HG03196 (cell line): ENCODE measurements at regions not wholly inside any gene's neighbourhood (a gene's known extent, or its start where the extent isn't known, plus 50 kb on each side); places are given as distances from the start of the nearest gene placed in this dataset.

ENCODE experiments used
- ATAC-seq: cut with Tn5 transposase; IDR thresholded peaks from one replicate; pipeline ENCODE4 v1.9.1; 2021; ENCODE audit not compliant: unreplicated experiment

GRCh38 chr15:39320886-39321285 is 260.0 kb upstream of the THBS1 start:
- no peak for ATAC-seq

GRCh38 chr15:39321977-39322376 is 258.9 kb upstream of the THBS1 start:
- no peak for ATAC-seq

GRCh38 chr15:39323157-39323556 is 257.7 kb upstream of the THBS1 start:
- ATAC-seq: no peak

GRCh38 chr15:39323706-39324105 is 257.2 kb upstream of the THBS1 start:
- ATAC-seq: no peak

GRCh38 chr15:39326306-39326975 is 254.4 kb upstream of the THBS1 start:
- ATAC-seq: no peak

GRCh38 chr15:39327005-39327730 is 253.7 kb upstream of the THBS1 start:
- ATAC-seq: no peak

GRCh38 chr15:39330061-39330460 is 250.8 kb upstream of the THBS1 start:
- no peak for ATAC-seq

GRCh38 chr15:39331584-39331983 is 249.3 kb upstream of the THBS1 start:
- no peak for ATAC-seq

GRCh38 chr15:39332846-39333245 is 248.0 kb upstream of the THBS1 start:
- ATAC-seq: no peak

GRCh38 chr15:39333393-39333792 is 247.5 kb upstream of the THBS1 start:
- no peak for ATAC-seq

GRCh38 chr15:39333896-39334295 is 247.0 kb upstream of the THBS1 start:
- ATAC-seq: no peak

- ATAC-seq: no peak
Measured at GRCh38 chr15:39336926-39337325, 244.0 kb upstream of the THBS1 start.

- no peak for ATAC-seq
Measured at GRCh38 chr15:39338251-39338650, 242.6 kb upstream of the THBS1 start.

- no peak for ATAC-seq
Measured at GRCh38 chr15:39340903-39341645, 239.8 kb upstream of the THBS1 start.

GRCh38 chr15:39344662-39345141 is 236.2 kb upstream of the THBS1 start:
- no peak for ATAC-seq

- ATAC-seq: no peak
Measured at GRCh38 chr15:39345176-39345575, 235.7 kb upstream of the THBS1 start.

GRCh38 chr15:39347453-39347852 is 233.4 kb upstream of the THBS1 start:
- no peak for ATAC-seq

GRCh38 chr15:39350785-39351184 is 230.1 kb upstream of the THBS1 start:
- ATAC-seq: no peak

- ATAC-seq: no peak
Measured at GRCh38 chr15:39354189-39354588, 226.7 kb upstream of the THBS1 start.

- ATAC-seq: no peak
Measured at GRCh38 chr15:39357480-39358268, 223.2 kb upstream of the THBS1 start.

GRCh38 chr15:39358441-39359041 is 222.3 kb upstream of the THBS1 start:
- ATAC-seq: no peak
